Astrocyte (in vitro differentiated cells and primary cell): ENCODE measurements at regions not wholly inside any gene's neighbourhood (a gene's known extent, or its start where the extent isn't known, plus 50 kb on each side); places are given as distances from the start of the nearest gene placed in this dataset.
"Not testable (repeated sequence)": the region's sequence is repeated elsewhere in the genome, so short reads cannot be mapped to it uniquely, and the experiment has no call there.

ENCODE experiments used
- DNase-seq: peaks from one replicate; pipeline ENCODE4 v3.0.0-alpha.2; 2010; ENCODE audit warnings: low read depth
- FAIRE-seq: peaks from 2 replicates; lab custom pipeline; 2011; peaks lifted over from hg19 to GRCh38; lab: Jason Lieb, UNC
- H2AFZ ChIP-seq: 2 replicates; pipeline ENCODE4 v1.6.0; 2012; ENCODE audit warnings: low read depth, low read length, inconsistent platforms
- H3K27ac ChIP-seq: 2 replicates; pipeline ENCODE4 v1.5.1; 2011; ENCODE audit warnings: low read depth, low read length, inconsistent platforms
- H3K27me3 ChIP-seq: 2 replicates; pipeline ENCODE4 v1.6.0; 2011; ENCODE audit warnings: low read length, inconsistent platforms; ENCODE audit not compliant: insufficient read depth
- H3K36me3 ChIP-seq: 2 replicates; pipeline ENCODE4 v1.5.1; 2011; ENCODE audit warnings: low read length, inconsistent platforms; ENCODE audit not compliant: insufficient read depth
- H3K4me1 ChIP-seq: 2 replicates; pipeline ENCODE4 v1.5.1; 2011; ENCODE audit warnings: low read length, inconsistent platforms; ENCODE audit not compliant: insufficient read depth
- H3K4me2 ChIP-seq: 2 replicates; pipeline ENCODE4 v1.6.0; 2012; ENCODE audit warnings: low read length, inconsistent platforms
- H3K4me3 ChIP-seq: 2 replicates; pipeline ENCODE4 v1.5.1; 2011; ENCODE audit warnings: low read depth, mild to moderate bottlenecking, low read length, inconsistent platforms; ENCODE audit not compliant: insufficient read depth
- H3K79me2 ChIP-seq: 2 replicates; pipeline ENCODE4 v1.6.0; 2012; ENCODE audit warnings: mild to moderate bottlenecking, low read length, inconsistent platforms; ENCODE audit not compliant: insufficient read depth
- H3K9ac ChIP-seq: 2 replicates; pipeline ENCODE4 v1.6.0; 2012; ENCODE audit warnings: mild to moderate bottlenecking, low read length, inconsistent platforms
- H3K9me3 ChIP-seq: 2 replicates; pipeline ENCODE4 v1.5.1; 2012; ENCODE audit warnings: low read depth, mild to moderate bottlenecking, low read length, inconsistent platforms; ENCODE audit not compliant: insufficient read depth
- H4K20me1 ChIP-seq: 2 replicates; pipeline ENCODE4 v1.6.0; 2012; ENCODE audit warnings: low read length, inconsistent platforms; ENCODE audit not compliant: insufficient read depth
- H3K27ac Mint-ChIP-seq: one replicate; pipeline ENCODE4 v1.8.0; 2021; ENCODE audit warnings: mild to moderate bottlenecking, mixed read lengths; ENCODE audit not compliant: unreplicated experiment
- H3K27me3 Mint-ChIP-seq: one replicate; pipeline ENCODE4 v1.8.0; 2021; ENCODE audit warnings: low read depth, mixed read lengths; ENCODE audit not compliant: unreplicated experiment
- H3K36me3 Mint-ChIP-seq: one replicate; pipeline ENCODE4 v1.8.0; 2021; ENCODE audit warnings: low read depth, mixed read lengths; ENCODE audit not compliant: unreplicated experiment
- H3K4me1 Mint-ChIP-seq: one replicate; pipeline ENCODE4 v1.8.0; 2021; ENCODE audit warnings: low read depth, mixed read lengths; ENCODE audit not compliant: unreplicated experiment
- H3K4me3 Mint-ChIP-seq: one replicate; pipeline ENCODE4 v1.8.0; 2021; ENCODE audit warnings: mild to moderate bottlenecking, moderate library complexity, mixed read lengths; ENCODE audit not compliant: unreplicated experiment
- H3K9me3 Mint-ChIP-seq: one replicate; pipeline ENCODE4 v1.8.0; 2021; ENCODE audit warnings: mild to moderate bottlenecking, mixed read lengths; ENCODE audit not compliant: unreplicated experiment
- EZH2 ChIP-seq: IDR thresholded peaks from 2 replicates; pipeline ENCODE4 v1.6.1; 2012; ENCODE audit warnings: mild to moderate bottlenecking, low read length, inconsistent platforms; ENCODE audit not compliant: insufficient read depth
- TF ChIP-seq, protein P1 (sequence below): IDR thresholded peaks from 2 replicates; pipeline ENCODE4 v1.5.1; 2011; ENCODE audit warnings: low read depth, mild to moderate bottlenecking, inconsistent platforms, low read length, moderate library complexity; ENCODE audit not compliant: insufficient read depth

DNA sequence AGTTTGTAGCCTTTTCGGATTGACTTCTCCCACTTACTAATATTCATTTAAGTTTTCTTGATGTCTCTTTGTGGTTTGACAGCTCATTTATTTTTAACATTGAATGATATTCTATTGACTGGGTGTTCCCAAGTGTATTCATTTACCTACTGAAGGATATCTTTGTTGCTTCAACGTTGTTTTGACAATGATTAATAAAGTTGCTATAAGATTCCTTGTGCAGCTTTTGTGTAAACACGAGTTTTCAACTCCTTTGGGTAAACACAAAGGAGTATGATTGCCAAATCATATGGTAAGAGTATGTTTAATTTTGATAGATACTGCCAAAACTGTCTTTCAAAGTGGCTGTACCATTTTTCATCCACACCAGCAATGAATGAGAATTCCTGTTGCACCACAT, 1200.9 kb downstream of the DSC3 start:
- no peak overlapping the region for H3K27ac Mint-ChIP-seq
- H3K36me3 Mint-ChIP-seq: no peaks in the 10 kb centered on the region
- no peaks in the 10 kb centered on the region for H3K36me3 ChIP-seq
- H2AFZ ChIP-seq: no peak overlapping the region
- no peak overlapping the region for H3K4me2 ChIP-seq
- no peaks in the 10 kb centered on the region for H3K79me2 ChIP-seq
- H3K9me3 Mint-ChIP-seq: no peaks in the 10 kb centered on the region
- DNase-seq (no peak), FAIRE-seq (no peak)
- TF ChIP-seq, protein P1, sequence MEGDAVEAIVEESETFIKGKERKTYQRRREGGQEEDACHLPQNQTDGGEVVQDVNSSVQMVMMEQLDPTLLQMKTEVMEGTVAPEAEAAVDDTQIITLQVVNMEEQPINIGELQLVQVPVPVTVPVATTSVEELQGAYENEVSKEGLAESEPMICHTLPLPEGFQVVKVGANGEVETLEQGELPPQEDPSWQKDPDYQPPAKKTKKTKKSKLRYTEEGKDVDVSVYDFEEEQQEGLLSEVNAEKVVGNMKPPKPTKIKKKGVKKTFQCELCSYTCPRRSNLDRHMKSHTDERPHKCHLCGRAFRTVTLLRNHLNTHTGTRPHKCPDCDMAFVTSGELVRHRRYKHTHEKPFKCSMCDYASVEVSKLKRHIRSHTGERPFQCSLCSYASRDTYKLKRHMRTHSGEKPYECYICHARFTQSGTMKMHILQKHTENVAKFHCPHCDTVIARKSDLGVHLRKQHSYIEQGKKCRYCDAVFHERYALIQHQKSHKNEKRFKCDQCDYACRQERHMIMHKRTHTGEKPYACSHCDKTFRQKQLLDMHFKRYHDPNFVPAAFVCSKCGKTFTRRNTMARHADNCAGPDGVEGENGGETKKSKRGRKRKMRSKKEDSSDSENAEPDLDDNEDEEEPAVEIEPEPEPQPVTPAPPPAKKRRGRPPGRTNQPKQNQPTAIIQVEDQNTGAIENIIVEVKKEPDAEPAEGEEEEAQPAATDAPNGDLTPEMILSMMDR: no peak
- no peak for TF ChIP-seq EZH2
- H3K9me3 ChIP-seq: no peaks in the 10 kb centered on the region
- H3K4me3 Mint-ChIP-seq: no peak overlapping the region
- no peak overlapping the region for H3K27ac ChIP-seq
- no peaks in the 10 kb centered on the region for H3K4me1 Mint-ChIP-seq
- no peaks in the 10 kb centered on the region for H3K27me3 ChIP-seq
- no peaks in the 10 kb centered on the region for H3K4me1 ChIP-seq
- no peaks in the 10 kb centered on the region for H3K27me3 Mint-ChIP-seq
- H3K9ac ChIP-seq: no peak overlapping the region
- no peaks in the 10 kb centered on the region for H4K20me1 ChIP-seq
- H3K4me3 ChIP-seq: no peak overlapping the region

DNA sequence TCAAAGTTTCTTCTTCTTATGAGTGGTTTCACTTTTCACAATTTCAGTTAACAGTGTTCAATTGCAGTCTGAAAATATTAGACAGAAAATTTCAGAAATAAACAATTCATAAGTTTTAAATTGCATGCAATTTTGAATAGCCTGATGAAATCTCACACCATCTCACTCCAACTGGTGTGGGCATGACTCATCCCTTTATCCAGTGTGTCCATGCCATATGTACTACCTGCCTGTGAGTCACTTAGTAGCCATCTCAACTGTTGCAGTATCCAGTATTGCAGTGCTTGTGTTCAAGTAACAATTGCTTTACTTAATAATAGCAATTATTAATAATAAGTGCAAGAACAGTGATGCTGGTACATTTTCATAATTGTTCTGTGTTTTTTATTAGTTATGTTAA, 1202.5 kb downstream of the DSC3 start:
- no peaks in the 10 kb centered on the region for H3K79me2 ChIP-seq
- H3K27me3 ChIP-seq: no peaks in the 10 kb centered on the region
- Mint-ChIP-seq H3K4me3 (no peak overlapping the region), H3K4me1 (no peaks in the 10 kb centered on the region), H3K27me3 (no peaks in the 10 kb centered on the region), H3K36me3 (no peaks in the 10 kb centered on the region), H3K9me3 (no peaks in the 10 kb centered on the region), H3K27ac (peak overlapping the region; percentile 93)
- FAIRE-seq: no peak
- no peaks in the 10 kb centered on the region for H4K20me1 ChIP-seq
- no peak overlapping the region for H3K27ac ChIP-seq
- H2AFZ ChIP-seq: no peak overlapping the region
- no peaks in the 10 kb centered on the region for H3K36me3 ChIP-seq
- no peaks in the 10 kb centered on the region for H3K9me3 ChIP-seq
- H3K4me1 ChIP-seq: no peaks in the 10 kb centered on the region
- H3K4me3 ChIP-seq: no peak overlapping the region
- no peak for TF ChIP-seq EZH2
- TF ChIP-seq, protein P1: no peak
- DNase-seq: peak; percentile 75
- no peak overlapping the region for H3K4me2 ChIP-seq
- H3K9ac ChIP-seq: no peak overlapping the region

DNA sequence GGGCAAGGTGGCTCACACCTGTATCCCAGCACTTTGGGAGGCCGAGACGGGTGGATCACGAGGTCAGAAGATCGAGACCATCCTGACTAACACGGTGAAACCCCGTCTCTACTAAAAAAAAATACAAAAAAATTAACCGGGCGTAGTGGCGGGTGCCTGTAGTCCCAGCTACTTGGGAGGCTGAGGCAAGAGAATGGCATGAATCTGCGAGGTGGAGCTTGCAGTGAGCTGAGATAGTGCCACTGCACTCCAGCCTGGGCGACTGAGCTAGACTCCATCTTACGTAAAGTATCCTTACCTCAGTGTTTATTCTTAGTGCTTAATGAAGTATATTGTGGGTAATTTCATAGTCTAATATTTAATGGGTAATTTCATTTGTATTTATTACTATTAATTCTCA, 1203.6 kb downstream of the DSC3 start:
- not testable (repeated sequence) for H3K27me3 Mint-ChIP-seq, H3K4me1 Mint-ChIP-seq, H4K20me1 ChIP-seq, H3K4me2 ChIP-seq, H3K36me3 Mint-ChIP-seq, H3K9me3 ChIP-seq, H3K4me3 ChIP-seq, H2AFZ ChIP-seq, H3K9me3 Mint-ChIP-seq, H3K9ac ChIP-seq, H3K27ac Mint-ChIP-seq, DNase-seq, H3K36me3 ChIP-seq, H3K27me3 ChIP-seq, H3K4me1 ChIP-seq, H3K27ac ChIP-seq, FAIRE-seq, H3K79me2 ChIP-seq, H3K4me3 Mint-ChIP-seq
